AG09319 (cell line): ENCODE measurements at regions not wholly inside any gene's neighbourhood (a gene's known extent, or its start where the extent isn't known, plus 50 kb on each side); places are given as distances from the start of the nearest gene placed in this dataset.

Source experiments
- DNase-seq: peaks from one replicate; pipeline ENCODE4 v3.0.0-alpha.2; 2010; ENCODE audit warnings: low read depth; ENCODE audit errors: extremely low read depth
- TF ChIP-seq, protein P1 (sequence below): IDR thresholded peaks from 2 replicates; pipeline ENCODE4 v1.5.1; 2011; ENCODE audit warnings: low read depth, mild to moderate bottlenecking, inconsistent platforms, low read length, moderate library complexity

DNA sequence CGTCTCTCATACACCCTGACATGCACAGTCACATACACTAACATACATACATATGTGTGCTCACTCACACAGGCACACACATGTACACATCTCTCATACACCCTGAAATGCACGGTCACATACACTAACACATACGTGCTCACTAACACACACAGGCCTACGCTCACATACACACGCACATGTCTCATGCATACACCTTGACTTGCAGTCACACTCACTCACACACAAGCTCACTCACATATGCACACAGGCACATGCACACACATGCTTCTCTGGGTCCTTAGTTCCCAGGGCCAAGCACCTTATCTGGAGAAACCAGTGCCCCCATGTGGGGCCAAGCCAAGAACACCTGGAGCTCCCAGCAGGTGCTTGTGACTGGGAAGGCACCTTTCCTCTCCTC lies 240.3 kb downstream of the RBFOX3 start:
- DNase-seq = no peak
- TF ChIP-seq, protein P1, sequence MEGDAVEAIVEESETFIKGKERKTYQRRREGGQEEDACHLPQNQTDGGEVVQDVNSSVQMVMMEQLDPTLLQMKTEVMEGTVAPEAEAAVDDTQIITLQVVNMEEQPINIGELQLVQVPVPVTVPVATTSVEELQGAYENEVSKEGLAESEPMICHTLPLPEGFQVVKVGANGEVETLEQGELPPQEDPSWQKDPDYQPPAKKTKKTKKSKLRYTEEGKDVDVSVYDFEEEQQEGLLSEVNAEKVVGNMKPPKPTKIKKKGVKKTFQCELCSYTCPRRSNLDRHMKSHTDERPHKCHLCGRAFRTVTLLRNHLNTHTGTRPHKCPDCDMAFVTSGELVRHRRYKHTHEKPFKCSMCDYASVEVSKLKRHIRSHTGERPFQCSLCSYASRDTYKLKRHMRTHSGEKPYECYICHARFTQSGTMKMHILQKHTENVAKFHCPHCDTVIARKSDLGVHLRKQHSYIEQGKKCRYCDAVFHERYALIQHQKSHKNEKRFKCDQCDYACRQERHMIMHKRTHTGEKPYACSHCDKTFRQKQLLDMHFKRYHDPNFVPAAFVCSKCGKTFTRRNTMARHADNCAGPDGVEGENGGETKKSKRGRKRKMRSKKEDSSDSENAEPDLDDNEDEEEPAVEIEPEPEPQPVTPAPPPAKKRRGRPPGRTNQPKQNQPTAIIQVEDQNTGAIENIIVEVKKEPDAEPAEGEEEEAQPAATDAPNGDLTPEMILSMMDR = no peak

DNA sequence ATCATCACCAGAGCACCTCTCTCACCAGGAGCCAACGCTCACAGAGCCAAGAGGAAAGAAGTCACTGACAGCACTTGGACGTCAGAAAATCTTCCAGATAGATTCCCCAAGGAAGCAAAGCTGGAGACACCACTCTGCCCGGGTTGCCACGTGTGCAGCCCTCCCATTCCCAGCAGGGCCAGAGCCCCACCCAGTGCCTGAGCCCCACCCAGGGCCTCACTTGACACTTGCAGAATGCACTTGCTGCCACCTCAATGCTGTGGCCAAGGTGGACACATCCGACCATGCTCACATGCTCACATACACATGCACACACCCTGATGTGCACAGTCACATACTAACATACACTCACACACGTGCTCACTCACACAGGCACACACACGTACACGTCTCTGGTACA lies 240.7 kb downstream of the RBFOX3 start:
- TF ChIP-seq, protein P1 = no peak
- no peak for DNase-seq

DNA sequence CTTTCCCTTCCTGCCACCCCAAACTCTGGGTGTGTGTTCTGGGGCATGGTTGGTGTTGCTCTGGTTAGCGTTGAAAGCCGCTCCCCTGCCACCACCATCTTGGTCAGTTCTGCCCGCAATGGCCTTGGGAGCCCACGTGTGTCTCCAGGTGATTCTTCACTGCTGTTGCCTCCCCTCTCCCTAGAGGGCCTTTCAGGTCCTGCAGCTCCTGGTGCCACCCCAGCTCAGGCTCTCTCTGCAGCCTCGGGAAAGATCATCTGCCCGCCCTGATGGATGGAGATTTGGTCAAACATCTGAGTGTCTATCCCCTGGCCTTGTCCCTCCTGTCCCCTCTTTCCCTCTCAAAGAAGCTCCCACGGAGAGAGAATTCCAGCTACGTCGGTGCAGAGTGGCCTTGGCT lies 241.3 kb downstream of the RBFOX3 start:
- TF ChIP-seq, protein P1 = no peak
- DNase-seq = no peak

DNA sequence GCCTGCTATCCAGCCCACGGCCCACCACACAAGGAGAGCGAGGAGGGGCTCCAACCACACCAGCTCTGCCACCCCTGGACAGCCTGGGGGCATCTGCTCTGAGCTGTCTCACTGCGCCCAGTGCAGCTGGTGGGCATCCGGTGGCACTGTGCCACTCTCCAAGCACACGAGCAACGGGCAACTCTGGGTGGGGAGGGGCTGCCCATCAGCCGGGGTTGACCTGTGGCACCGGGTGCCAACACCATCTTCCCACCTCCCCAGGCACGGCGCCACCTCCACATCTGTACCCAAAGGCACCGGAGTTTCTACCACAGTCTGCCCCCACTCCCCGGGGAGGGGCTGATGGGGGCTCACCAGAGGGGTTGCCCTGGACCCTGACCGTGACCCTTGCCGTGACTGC lies 241.8 kb downstream of the RBFOX3 start:
- TF ChIP-seq, protein P1 = no peak
- DNase-seq = no peak

DNA sequence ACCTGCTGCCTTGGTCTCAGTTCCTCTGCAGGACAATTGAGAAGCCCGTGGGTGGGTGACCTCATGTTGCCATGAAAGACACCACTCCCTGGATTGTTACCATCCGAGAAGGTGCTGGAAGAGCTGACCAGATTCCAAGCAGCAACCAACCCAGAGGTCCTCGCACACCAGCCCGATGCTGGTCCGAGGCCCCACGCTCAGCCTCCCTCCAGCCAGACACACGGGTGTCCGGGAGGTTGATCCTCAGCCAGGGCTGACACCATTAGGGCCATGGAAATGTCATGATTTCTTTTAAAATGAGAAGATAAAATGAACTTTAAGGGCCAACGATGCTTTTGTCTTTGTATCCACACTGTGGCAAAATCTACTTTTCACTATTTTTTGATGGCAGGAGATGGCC lies 242.3 kb downstream of the RBFOX3 start:
- TF ChIP-seq, protein P1 = no peak
- DNase-seq = no peak

DNA sequence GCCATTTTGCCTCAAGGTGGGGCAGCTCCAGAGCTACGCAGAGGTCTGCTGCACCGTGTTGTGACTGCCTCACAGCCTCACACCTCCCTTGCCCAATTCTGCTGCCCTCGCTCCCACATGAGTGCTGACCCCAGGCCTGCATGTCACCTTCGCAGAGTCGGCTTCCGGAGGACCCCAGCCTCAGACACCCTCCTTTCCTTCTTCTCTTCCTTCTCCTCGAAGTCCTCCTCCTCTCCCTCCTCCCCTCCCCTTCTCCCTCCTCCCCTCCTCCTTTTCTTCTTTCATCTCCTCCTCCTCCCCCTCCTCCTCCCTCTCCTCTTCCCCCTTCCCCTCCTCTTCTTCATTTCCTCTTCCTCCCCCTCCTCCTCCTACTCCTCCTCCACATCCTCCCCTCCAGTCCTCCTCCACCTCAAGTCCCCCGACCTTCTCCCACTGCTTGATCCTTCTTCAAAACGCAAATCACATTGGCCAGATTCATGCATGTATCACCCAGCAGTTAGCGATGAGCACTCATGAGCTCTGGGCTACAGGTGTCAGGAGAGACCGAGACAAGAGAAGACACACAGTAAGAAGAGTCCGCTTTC lies 243.8 kb downstream of the RBFOX3 start:
- DNase-seq = no peak

DNA sequence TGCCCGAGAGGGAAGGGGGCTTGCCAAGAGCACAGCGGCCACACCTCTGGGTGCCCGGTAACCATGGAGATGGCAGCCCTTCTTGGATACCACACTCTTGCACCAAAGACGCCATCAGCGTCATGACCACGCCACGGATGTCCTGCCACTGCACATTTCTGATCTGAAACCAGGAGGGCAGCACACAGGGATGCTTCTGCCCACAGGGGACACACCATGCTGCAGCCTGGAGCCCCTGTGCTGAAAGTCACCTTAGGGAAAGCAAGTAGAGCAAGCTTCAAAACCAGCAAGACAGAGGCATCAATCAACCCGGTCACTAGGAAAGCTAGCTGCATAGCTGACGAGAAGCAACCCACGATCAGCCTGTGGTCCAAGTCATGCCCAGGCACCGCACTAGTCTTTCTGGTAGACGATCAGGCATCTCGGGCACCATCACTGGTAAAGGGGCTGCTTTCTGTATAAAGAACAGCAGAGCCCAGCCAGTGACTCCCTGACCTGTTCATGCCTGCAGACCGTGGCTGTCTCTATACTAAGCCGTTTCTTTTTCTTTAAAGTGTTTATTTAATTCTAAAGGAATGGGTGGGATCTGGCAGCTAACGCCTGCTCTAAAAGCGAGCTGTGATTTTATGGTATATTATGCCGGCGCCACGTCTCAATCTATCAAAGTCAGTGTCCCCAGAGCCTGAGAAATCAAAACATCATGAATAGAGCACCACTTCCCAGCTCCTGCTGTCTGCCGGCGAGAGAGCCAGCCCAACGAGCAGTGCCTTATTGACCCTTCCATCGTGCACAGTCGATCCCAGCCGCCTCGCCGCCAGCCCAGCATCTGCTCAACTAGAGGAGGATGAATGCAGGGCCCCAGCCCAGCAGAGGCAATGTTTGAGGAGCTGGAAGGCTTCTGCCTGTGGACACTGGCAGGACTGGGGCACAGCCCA lies 244.7 kb downstream of the RBFOX3 start:
- TF ChIP-seq, protein P1 = no peak
- DNase-seq = no peak

More for the DNA sequence above, 243.8 kb downstream of the RBFOX3 start:
- TF ChIP-seq, protein P1 = no peak
